LHCN-M2 (cell line): ENCODE measurements at regions not wholly inside any gene's neighbourhood (a gene's known extent, or its start where the extent isn't known, plus 50 kb on each side); places are given as distances from the start of the nearest gene placed in this dataset.
"Not testable (repeated sequence)": the region's sequence is repeated elsewhere in the genome, so short reads cannot be mapped to it uniquely, and the experiment has no call there.

Experiments
- DNase-seq: peaks from one replicate; pipeline ENCODE4 v3.0.0-alpha.2; 2012; ENCODE audit warnings: low read depth

- DNase-seq: no peak
Measured at GRCh38 chr2:128596396-128597120, 277.9 kb upstream of the HS6ST1 start.

- DNase-seq: no peak
Measured at GRCh38 chr2:128597121-128597762, 278.6 kb upstream of the HS6ST1 start.

- not testable (repeated sequence) for DNase-seq
Measured at GRCh38 chr2:128598260-128598659, 279.6 kb upstream of the HS6ST1 start.

GRCh38 chr2:128598862-128599441, 280.3 kb upstream of the HS6ST1 start:
- DNase-seq: no peak

- no peak for DNase-seq
Measured at GRCh38 chr2:128599700-128600099, 281.0 kb upstream of the HS6ST1 start.

- no peak for DNase-seq
Measured at GRCh38 chr2:128600581-128601297, 282.1 kb upstream of the HS6ST1 start.

- no peak for DNase-seq
Measured at GRCh38 chr2:128601298-128602037, 282.8 kb upstream of the HS6ST1 start.

- DNase-seq: no peak
Measured at GRCh38 chr2:128602038-128602698, 283.5 kb upstream of the HS6ST1 start.

- DNase-seq: no peak
Measured at GRCh38 chr2:128602699-128603101, 284.0 kb upstream of the HS6ST1 start.

GRCh38 chr2:128603411-128603924, 284.8 kb upstream of the HS6ST1 start:
- no peak for DNase-seq

GRCh38 chr2:128604045-128604444, 285.4 kb upstream of the HS6ST1 start:
- no peak for DNase-seq

- not testable (repeated sequence) for DNase-seq
Measured at GRCh38 chr2:128604581-128604980, 285.9 kb upstream of the HS6ST1 start.

- DNase-seq: no peak
Measured at GRCh38 chr2:128605421-128605820, 286.8 kb upstream of the HS6ST1 start.

GRCh38 chr2:128605931-128606330, 287.3 kb upstream of the HS6ST1 start:
- no peak for DNase-seq

GRCh38 chr2:128606837-128607236, 288.2 kb upstream of the HS6ST1 start:
- DNase-seq: no peak

GRCh38 chr2:128607440-128607839, 288.8 kb upstream of the HS6ST1 start:
- DNase-seq: no peak

GRCh38 chr2:128607911-128608506, 289.3 kb upstream of the HS6ST1 start:
- no peak for DNase-seq

GRCh38 chr2:128608921-128609880, 290.5 kb upstream of the HS6ST1 start:
- DNase-seq: no peak

- no peak for DNase-seq
Measured at GRCh38 chr2:128610496-128610895, 291.8 kb upstream of the HS6ST1 start.
